Mucosa of stomach (tissue), 1 donor: ENCODE measurements at regions not wholly inside any gene's neighbourhood (a gene's known extent, or its start where the extent isn't known, plus 50 kb on each side); places are given as distances from the start of the nearest gene placed in this dataset.

Experiments used
- H3K27me3 ChIP-seq: one replicate; pipeline ENCODE4 v1.7.0; 2013; ENCODE audit warnings: mild to moderate bottlenecking, low read length; ENCODE audit not compliant: control insufficient read depth, insufficient read depth
- H3K36me3 ChIP-seq: one replicate; pipeline ENCODE4 v1.7.0; 2013; ENCODE audit warnings: low read length; ENCODE audit not compliant: control insufficient read depth, insufficient read depth
- H3K4me1 ChIP-seq: one replicate; pipeline ENCODE4 v1.7.0; 2013; ENCODE audit warnings: mild to moderate bottlenecking, low read length; ENCODE audit not compliant: control insufficient read depth, insufficient read depth
- H3K4me3 ChIP-seq: one replicate; pipeline ENCODE4 v1.7.0; 2013; ENCODE audit warnings: low read length
- H3K9ac ChIP-seq: one replicate; pipeline ENCODE4 v1.7.0; 2013; ENCODE audit warnings: mild to moderate bottlenecking, low read length, moderate library complexity
- H3K9me3 ChIP-seq: one replicate; pipeline ENCODE4 v1.7.0; 2013; ENCODE audit warnings: mild to moderate bottlenecking, low read length, moderate library complexity; ENCODE audit not compliant: control insufficient read depth
- donor health status: Pancreatic carcinoma.

DNA sequence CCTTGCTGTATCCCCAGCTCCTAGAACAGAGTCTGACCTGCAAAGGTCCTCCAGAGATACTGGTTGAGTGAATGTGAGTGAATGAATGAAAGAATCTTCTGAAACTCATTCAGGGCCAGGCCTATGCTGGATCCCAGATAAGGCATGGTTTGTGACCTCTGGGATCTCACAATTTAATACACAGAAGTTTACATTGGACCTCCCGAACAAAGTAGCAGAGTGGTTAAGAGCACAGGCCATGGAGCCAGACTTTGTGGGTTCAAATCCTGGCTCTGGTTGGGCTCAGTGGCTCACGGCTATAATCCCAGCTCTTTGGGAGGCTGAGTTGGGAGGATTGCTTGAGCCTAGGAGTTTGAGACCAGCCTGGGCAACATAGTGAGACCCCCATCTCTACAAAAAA is 50.8 kb upstream of the CTPS1 start:
- Histone ChIP-seq H3K4me3 (no peak overlapping the region), H3K4me1 (no peaks in the 10 kb centered on the region), H3K27me3 (no peaks in the 10 kb centered on the region), H3K9me3 (no peaks in the 10 kb centered on the region), H3K36me3 (no peaks in the 10 kb centered on the region), H3K9ac (no peak overlapping the region)

DNA sequence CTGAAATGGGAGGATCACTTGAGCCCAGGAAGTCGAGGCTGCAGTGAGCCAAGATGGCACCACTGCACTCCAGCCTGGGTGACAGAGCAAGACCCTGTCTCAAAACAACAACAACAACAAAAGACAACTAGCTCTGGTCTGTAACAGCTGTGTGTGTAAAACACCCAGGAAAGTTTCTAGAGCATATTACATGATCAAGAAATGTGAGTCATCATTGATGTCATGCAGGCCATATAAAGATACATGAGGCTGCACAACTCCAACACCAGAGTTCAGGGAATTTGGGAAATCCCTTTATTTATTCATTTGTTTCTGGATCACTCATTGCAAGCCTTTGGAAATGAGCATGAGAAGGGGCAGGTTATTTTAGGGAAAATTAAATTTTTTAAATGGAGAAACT is 50.3 kb upstream of the CTPS1 start:
- no peaks in the 10 kb centered on the region for H3K36me3 ChIP-seq
- H3K9ac ChIP-seq, result no peak overlapping the region
- no peaks in the 10 kb centered on the region for H3K9me3 ChIP-seq
- no peak overlapping the region for H3K4me3 ChIP-seq
- H3K4me1 ChIP-seq, result no peaks in the 10 kb centered on the region
- H3K27me3 ChIP-seq, result no peaks in the 10 kb centered on the region
